HepG2 (cell line): ENCODE measurements at regions not wholly inside any gene's neighbourhood (a gene's known extent, or its start where the extent isn't known, plus 50 kb on each side); places are given as distances from the start of the nearest gene placed in this dataset.

Experiments used
- CC2D1A ChIP-seq: sonication (generic); formaldehyde crosslinking; IDR thresholded peaks from 2 replicates; pipeline ENCODE4 v1.8.1; 2023; ENCODE audit warnings: mild to moderate bottlenecking, missing genetic modification reagents
- CCDC6 ChIP-seq: sonication (generic); formaldehyde crosslinking; IDR thresholded peaks from 2 replicates; pipeline ENCODE4 v1.8.1; 2022; ENCODE audit warnings: mild to moderate bottlenecking, missing genetic modification reagents, moderate library complexity
- DPF2 ChIP-seq: sonication (generic); formaldehyde crosslinking; IDR thresholded peaks from 2 replicates; pipeline ENCODE4 v1.4.0; 2020; ENCODE audit warnings: mild to moderate bottlenecking, low read depth, missing genetic modification reagents, borderline replicate concordance
- FOXO1 ChIP-seq: sonication (generic); formaldehyde crosslinking; IDR thresholded peaks from 2 replicates; pipeline ENCODE4 v1.4.0; 2020; ENCODE audit warnings: missing genetic modification reagents
- GTF2F1 ChIP-seq: fragments of 150-350 bp; IDR thresholded peaks from 2 replicates; pipeline ENCODE4 v1.6.1; 2014; ENCODE audit warnings: low read length
- ZNF160 ChIP-seq: sonication (generic); formaldehyde crosslinking; IDR thresholded peaks from 2 replicates; pipeline ENCODE4 v1.8.0; 2022; ENCODE audit warnings: mild to moderate bottlenecking, inconsistent platforms, missing genetic modification reagents
- TF ChIP-seq, protein P1 (sequence below), 2 experiments: sonication (generic) in 1 of 2; formaldehyde crosslinking in 1 of 2; IDR thresholded peaks; 2 replicates each; pipeline versions ENCODE4 v1.4.0 to v1.6.1; 2016 to 2020; ENCODE audit warnings: borderline replicate concordance in 1 of 2, low read depth in 1 of 2, mild to moderate bottlenecking in 1 of 2, missing genetic modification reagents in 1 of 2
- TF ChIP-seq, protein P2 (sequence below): sonication (generic); IDR thresholded peaks from 2 replicates; pipeline ENCODE4 v1.6.1; 2016; ENCODE audit warnings: low read depth, borderline replicate concordance
- TF ChIP-seq, protein P3 (sequence below): sonication (generic); formaldehyde crosslinking; IDR thresholded peaks from 2 replicates; pipeline ENCODE4 v1.4.0; 2020; ENCODE audit warnings: missing genetic modification reagents, borderline replicate concordance

DNA sequence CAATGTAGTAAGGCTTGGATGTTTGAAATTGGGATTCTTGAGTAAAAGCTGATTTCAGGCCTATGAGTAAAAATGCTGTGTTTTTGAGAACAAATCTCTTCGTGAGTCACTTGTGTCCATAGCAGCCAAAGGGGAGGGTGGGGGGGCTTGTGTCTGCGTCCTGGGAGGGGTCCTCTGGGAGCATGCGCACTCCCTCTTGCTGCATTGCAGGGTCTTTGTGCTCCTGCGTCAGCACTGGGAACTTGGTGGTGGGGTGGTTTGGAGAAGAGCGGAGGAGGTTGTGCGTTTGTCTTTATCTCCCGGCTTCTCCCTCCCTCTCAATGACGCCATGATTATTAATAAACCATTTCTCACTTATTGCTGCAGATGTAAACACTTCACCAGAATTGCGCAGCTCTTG, 75.9 kb upstream of the NDN start (continued):
- no peak for TF ChIP-seq CCDC6 (CRISPR knock-in tag)
- no peak for TF ChIP-seq DPF2 (CRISPR knock-in tag)
- TF ChIP-seq GTF2F1: no peak
- TF ChIP-seq, protein P1, sequence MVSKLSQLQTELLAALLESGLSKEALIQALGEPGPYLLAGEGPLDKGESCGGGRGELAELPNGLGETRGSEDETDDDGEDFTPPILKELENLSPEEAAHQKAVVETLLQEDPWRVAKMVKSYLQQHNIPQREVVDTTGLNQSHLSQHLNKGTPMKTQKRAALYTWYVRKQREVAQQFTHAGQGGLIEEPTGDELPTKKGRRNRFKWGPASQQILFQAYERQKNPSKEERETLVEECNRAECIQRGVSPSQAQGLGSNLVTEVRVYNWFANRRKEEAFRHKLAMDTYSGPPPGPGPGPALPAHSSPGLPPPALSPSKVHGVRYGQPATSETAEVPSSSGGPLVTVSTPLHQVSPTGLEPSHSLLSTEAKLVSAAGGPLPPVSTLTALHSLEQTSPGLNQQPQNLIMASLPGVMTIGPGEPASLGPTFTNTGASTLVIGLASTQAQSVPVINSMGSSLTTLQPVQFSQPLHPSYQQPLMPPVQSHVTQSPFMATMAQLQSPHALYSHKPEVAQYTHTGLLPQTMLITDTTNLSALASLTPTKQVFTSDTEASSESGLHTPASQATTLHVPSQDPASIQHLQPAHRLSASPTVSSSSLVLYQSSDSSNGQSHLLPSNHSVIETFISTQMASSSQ (IDR thresholded peaks at IDR 0.05; ENCODE audit: low read depth): no peak
- TF ChIP-seq, protein P1 (CRISPR knock-in tag; IDR thresholded peaks at IDR 0.05; ENCODE audit: borderline replicate concordance): no peak
- no peak for TF ChIP-seq FOXO1 (CRISPR knock-in tag)
- TF ChIP-seq, protein P2, sequence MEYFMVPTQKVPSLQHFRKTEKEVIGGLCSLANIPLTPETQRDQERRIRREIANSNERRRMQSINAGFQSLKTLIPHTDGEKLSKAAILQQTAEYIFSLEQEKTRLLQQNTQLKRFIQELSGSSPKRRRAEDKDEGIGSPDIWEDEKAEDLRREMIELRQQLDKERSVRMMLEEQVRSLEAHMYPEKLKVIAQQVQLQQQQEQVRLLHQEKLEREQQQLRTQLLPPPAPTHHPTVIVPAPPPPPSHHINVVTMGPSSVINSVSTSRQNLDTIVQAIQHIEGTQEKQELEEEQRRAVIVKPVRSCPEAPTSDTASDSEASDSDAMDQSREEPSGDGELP: no peak
- TF ChIP-seq ZNF160 (CRISPR knock-in tag): no peak
- TF ChIP-seq, protein P3, sequence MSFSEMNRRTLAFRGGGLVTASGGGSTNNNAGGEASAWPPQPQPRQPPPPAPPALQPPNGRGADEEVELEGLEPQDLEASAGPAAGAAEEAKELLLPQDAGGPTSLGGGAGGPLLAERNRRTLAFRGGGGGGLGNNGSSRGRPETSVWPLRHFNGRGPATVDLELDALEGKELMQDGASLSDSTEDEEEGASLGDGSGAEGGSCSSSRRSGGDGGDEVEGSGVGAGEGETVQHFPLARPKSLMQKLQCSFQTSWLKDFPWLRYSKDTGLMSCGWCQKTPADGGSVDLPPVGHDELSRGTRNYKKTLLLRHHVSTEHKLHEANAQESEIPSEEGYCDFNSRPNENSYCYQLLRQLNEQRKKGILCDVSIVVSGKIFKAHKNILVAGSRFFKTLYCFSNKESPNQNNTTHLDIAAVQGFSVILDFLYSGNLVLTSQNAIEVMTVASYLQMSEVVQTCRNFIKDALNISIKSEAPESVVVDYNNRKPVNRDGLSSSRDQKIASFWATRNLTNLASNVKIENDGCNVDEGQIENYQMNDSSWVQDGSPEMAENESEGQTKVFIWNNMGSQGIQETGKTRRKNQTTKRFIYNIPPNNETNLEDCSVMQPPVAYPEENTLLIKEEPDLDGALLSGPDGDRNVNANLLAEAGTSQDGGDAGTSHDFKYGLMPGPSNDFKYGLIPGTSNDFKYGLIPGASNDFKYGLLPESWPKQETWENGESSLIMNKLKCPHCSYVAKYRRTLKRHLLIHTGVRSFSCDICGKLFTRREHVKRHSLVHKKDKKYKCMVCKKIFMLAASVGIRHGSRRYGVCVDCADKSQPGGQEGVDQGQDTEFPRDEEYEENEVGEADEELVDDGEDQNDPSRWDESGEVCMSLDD (CRISPR knock-in tag): no peak
- TF ChIP-seq CC2D1A (CRISPR knock-in tag): no peak
